ENCODE measurements at regions not wholly inside any gene's neighbourhood (a gene's known extent, or its start where the extent isn't known, plus 50 kb on each side); places are given as distances from the start of the nearest gene placed in this dataset.

DNA sequence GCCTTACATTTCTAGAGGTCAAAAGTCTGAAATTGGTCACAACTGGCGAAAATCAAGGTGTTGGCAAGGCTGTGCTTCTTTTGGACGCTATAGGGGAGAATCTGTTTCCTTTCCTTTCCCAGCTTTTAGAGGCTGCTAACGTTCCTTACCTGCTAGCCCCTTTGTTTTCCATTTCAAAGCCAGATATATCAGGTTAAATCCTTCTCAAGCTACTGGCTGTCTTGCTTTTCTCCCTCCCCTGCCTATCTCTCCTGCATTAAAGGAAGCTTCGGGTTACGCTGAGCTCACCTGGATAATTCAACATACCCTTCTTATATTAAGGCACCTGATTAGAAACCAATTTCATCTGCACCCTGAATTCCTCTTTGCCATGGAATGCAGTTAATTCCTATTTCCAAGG lies 1569.7 kb upstream of the SLC10A2 start:
- no peak for TF ChIP-seq CTCF (IDR thresholded peaks at IDR 0.05)
- TF ChIP-seq POLR2A (IDR thresholded peaks at IDR 0.05) = no peak

Data from right lobe of liver (tissue), 4 donors.